Adipocyte (in vitro differentiated cells): ENCODE measurements at regions not wholly inside any gene's neighbourhood (a gene's known extent, or its start where the extent isn't known, plus 50 kb on each side); places are given as distances from the start of the nearest gene placed in this dataset.

Experiments used
- DNase-seq: peaks from one replicate; pipeline ENCODE4 v3.0.0-alpha.2; 2015; ENCODE audit warnings: low read depth
- H3K27me3 ChIP-seq: replicated peaks from 2 replicates; pipeline ENCODE4 v1.7.0; 2013; ENCODE audit warnings: mild to moderate bottlenecking, low read length, moderate library complexity; ENCODE audit not compliant: control insufficient read depth, insufficient read depth
- H3K36me3 ChIP-seq: 2 replicates; pipeline ENCODE4 v1.7.0; 2013; ENCODE audit warnings: low read length, mild to moderate bottlenecking, moderate library complexity; ENCODE audit not compliant: control insufficient read depth, insufficient read depth, severe bottlenecking
- H3K4me1 ChIP-seq: 2 replicates; pipeline ENCODE4 v1.7.0; 2013; ENCODE audit warnings: mild to moderate bottlenecking, low read length, moderate library complexity; ENCODE audit not compliant: control insufficient read depth, insufficient read depth
- H3K4me3 ChIP-seq: 2 replicates; pipeline ENCODE4 v1.7.0; 2013; ENCODE audit warnings: mild to moderate bottlenecking, low read length, moderate library complexity
- H3K9ac ChIP-seq: 2 replicates; pipeline ENCODE4 v1.7.0; 2013; ENCODE audit warnings: mild to moderate bottlenecking, low read length, moderate library complexity
- H3K9me3 ChIP-seq: 2 replicates; pipeline ENCODE4 v1.7.0; 2013; ENCODE audit warnings: mild to moderate bottlenecking, low read length, moderate library complexity; ENCODE audit not compliant: control insufficient read depth

DNA sequence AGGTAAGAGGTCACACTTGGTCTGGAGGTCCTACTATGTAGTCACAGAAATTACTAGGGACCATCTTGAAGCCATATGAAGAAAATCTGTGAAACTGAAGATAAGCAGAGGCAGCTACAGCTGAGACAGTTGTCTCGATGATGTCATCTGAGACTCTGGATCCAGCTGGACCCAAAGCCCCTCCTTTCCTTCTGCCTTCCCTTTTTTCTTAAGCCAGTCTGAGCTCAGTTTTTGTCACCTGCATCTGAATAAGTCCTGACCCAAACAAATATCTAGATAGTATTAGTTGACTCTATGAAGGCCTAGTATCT is 143.3 kb downstream of the ETS2 start:
- Histone ChIP-seq H3K36me3 (no peaks in the 10 kb centered on the region), H3K9me3 (no peaks in the 10 kb centered on the region), H3K9ac (no peak overlapping the region), H3K4me3 (no peak overlapping the region), H3K27me3 (no peaks in the 10 kb centered on the region), H3K4me1 (no peaks in the 10 kb centered on the region)
- DNase-seq, result no peak

DNA sequence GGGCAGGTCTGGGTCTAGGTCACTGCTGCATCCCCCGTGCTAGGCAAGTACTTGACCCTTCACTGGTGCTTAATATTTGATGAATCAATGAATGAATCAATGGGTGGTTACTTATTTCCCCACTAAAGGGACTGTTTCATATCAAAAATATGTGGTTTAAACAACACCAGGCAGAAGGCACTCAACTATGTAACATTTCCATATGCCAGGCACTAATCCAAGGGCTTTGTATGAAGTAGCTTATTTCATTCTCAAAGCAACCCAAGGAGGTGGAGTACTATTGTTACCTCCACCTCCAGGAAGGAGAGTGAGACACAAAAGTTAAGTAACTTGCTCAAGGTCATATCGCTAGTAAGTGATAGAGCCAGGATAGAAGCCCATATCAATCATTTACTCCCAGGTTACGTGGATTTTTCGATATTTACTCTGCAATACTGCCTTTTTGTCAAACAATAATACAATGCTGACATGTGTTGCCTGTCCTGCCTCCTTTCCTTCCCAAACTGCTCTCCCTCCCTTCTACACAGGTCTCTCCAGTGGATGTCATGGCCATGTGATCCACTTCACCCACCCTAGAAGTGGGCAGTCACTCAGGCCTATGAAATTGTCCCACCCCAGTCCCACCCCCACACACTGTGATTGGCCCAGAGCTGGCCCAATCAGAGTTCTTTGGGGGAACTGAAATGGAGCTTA is 142.8 kb downstream of the ETS2 start:
- Histone ChIP-seq H3K4me1 (no peaks in the 10 kb centered on the region), H3K27me3 (no peaks in the 10 kb centered on the region), H3K9me3 (no peaks in the 10 kb centered on the region), H3K9ac (no peak overlapping the region), H3K4me3 (no peak overlapping the region), H3K36me3 (no peaks in the 10 kb centered on the region)
- peak; percentile 57 for DNase-seq

DNA sequence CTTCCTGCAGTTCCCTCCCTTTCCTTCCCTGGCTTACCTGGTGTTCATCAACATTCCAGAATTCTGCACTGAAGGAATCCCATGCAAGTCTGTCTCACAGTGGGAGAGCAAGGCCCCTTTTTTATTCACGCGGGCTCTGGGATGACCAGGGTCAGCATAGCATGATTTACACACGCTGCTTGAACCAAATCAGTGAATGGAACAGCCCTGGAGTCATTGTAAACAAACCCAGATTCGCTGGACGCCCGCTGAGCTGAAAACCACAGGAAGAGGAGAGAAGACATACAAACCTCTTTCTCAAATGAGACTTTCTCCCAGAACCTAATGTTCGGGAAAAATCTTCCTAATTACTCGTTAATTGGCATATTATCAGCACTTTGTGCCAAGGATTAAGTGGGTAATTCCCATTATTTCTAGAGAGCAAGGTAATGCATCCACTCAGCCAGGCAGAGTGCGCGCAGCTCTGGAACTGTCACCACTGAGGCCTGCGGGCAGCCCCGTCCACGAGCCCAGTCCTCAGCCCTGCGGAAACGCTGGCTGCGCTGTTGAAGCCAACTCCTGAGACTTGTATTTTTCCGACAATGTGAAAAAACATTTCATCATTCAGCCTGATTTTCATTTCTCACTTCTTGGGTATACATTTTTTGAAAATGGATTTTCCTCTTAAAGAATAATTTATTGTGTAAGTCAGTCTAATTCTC is 140.0 kb downstream of the ETS2 start:
- H3K27me3 ChIP-seq, result peaks cover 6% of the 10 kb centered on the region
- DNase-seq, result no peak
- H3K4me3 ChIP-seq, result no peak overlapping the region
- no peaks in the 10 kb centered on the region for H3K9me3 ChIP-seq
- H3K36me3 ChIP-seq, result no peaks in the 10 kb centered on the region
- no peak overlapping the region for H3K9ac ChIP-seq
- no peaks in the 10 kb centered on the region for H3K4me1 ChIP-seq

DNA sequence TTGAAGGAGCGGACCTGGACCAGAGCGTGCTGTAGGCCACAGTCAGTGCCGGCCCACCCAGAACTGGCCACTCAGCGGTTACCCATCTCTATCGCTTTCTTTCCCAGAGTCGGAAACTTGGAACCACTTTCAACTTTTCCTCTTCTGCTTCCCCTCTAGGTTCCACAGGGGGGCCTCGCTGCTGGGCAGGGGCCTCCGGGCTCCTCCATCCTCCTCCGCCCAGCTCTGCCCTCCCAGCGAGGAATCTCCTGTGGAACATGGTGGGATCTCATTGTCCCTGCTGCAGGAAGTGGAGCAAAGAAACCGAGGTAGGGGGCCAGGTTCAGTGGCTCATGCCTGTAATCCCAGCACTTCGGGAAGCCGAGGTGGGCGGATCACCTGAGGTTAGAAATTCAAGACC is 139.2 kb downstream of the ETS2 start:
- H3K4me3 ChIP-seq, result no peak overlapping the region
- no peaks in the 10 kb centered on the region for H3K4me1 ChIP-seq
- no peaks in the 10 kb centered on the region for H3K36me3 ChIP-seq
- no peak for DNase-seq
- H3K9ac ChIP-seq, result no peak overlapping the region
- no peaks in the 10 kb centered on the region for H3K9me3 ChIP-seq
- H3K27me3 ChIP-seq, result peaks cover 6% of the 10 kb centered on the region

DNA sequence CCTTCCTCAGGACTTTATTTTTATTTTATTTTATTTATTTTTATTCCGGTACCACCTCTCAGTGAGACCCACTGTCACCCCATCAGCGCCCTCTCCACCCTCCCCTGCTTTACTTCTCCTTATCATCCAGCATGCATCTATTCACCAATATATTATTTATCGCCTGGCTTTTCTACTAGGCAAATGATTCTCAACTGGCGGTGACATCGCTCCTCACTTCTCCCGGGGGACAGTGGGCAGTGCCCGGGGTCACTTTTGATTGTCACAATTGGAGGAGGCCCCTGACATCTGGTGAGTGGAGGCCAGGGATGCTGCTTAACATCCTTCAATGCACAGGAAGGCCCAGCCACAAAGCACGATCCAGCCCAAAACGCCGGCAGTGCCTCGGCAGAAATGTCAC is 138.7 kb downstream of the ETS2 start:
- Histone ChIP-seq H3K9me3 (no peaks in the 10 kb centered on the region), H3K9ac (no peak overlapping the region), H3K4me1 (no peaks in the 10 kb centered on the region), H3K4me3 (no peak overlapping the region), H3K27me3 (peaks cover 6% of the 10 kb centered on the region), H3K36me3 (no peaks in the 10 kb centered on the region)
- no peak for DNase-seq

DNA sequence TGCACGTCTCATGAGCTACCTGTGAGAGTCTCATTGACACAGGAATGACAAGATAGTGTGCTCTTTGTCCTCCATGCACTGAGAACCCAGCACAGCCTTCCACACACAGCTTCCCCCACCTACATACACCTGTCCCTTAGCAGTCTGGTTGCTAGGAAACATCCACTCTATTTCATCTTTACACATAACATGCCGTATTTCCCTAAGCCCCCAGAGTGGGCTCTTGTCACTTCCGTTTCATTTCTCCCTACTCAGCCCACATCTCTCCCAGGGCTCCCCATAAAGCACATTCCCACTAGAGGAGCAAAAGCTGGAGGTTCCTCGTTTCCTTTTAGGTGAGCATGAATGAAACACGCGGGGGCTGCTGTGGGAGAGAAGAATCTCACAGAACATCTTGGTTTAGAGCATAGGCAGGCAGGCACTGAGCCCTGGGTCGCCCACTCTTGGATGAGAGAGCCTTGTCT is 137.1 kb downstream of the ETS2 start:
- Histone ChIP-seq H3K4me3 (no peak overlapping the region), H3K36me3 (no peaks in the 10 kb centered on the region)

DNA sequence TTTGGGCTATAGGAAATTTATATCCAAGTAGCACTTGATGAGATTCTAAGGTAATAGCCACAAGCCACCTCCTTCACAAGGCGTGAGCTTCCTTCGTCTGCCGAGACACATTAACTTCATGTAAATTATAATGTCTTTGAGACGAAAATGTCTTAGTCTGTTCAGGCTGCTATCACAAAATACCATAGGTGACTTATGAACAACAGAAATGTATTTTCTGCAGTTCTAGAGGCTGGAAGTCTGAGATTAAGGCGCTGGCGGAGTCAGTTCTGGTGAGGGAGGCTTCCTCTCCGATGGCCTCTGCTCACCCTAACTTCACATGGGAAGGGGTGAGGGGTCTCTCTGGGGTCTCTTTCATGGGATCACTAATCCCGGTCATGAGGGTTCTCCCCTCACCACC is 133.0 kb downstream of the ETS2 start:
- Histone ChIP-seq H3K4me3 (no peak overlapping the region), H3K9me3 (no peaks in the 10 kb centered on the region), H3K27me3 (peaks cover 12% of the 10 kb centered on the region), H3K4me1 (no peaks in the 10 kb centered on the region), H3K36me3 (no peaks in the 10 kb centered on the region), H3K9ac (no peak overlapping the region)
- DNase-seq, result no peak

More for the DNA sequence above, 137.1 kb downstream of the ETS2 start:
- Histone ChIP-seq H3K9ac (no peak overlapping the region), H3K9me3 (no peaks in the 10 kb centered on the region), H3K27me3 (peaks cover 6% of the 10 kb centered on the region), H3K4me1 (no peaks in the 10 kb centered on the region)
- no peak for DNase-seq

DNA sequence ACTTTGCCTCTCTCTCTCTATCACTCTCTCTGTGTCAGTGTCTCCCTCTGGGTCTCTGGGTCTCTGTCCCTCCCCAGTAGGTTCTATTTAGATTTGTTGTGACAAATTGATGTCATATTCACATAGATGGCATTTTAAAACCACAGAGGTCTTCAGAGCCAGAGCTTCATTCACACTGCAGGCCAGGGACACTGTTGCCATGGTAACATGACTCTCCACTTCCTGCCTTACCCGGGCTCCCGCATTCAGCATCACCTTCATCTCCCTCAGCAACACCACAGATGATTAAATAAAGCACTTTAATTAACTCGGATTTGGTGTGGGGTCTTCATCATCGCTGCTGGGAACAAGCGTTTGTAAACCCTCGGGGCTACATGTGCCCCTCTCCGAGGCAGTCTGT is 132.6 kb downstream of the ETS2 start:
- DNase-seq, result no peak
- H3K36me3 ChIP-seq, result no peaks in the 10 kb centered on the region
- H3K4me1 ChIP-seq, result no peaks in the 10 kb centered on the region
- no peaks in the 10 kb centered on the region for H3K9me3 ChIP-seq
- H3K9ac ChIP-seq, result no peak overlapping the region
- peaks cover 12% of the 10 kb centered on the region for H3K27me3 ChIP-seq
- H3K4me3 ChIP-seq, result no peak overlapping the region

DNA sequence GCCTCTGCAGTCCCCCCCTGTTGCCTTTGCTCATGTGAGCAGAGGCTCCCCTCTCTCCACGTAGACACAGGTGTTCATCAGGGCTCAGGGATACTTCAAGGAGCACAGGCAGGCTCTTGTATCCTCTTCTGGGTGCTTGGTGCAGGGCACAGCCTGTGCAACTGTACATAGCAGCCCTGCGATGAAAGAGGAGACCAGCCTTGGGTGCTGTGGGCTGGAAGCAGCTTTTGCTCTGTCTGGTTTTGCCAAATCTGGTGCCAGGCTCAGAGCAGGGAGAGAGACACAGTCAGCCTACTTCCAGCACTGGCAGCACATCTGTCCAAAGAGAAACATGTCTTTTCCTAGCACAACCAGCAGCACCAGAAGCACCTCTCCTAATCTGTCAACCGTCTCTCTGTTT is 132.1 kb downstream of the ETS2 start:
- no peaks in the 10 kb centered on the region for H3K9me3 ChIP-seq
- no peaks in the 10 kb centered on the region for H3K36me3 ChIP-seq
- DNase-seq, result no peak
- H3K9ac ChIP-seq, result no peak overlapping the region
- H3K4me3 ChIP-seq, result no peak overlapping the region
- H3K27me3 ChIP-seq, result peaks cover 12% of the 10 kb centered on the region
- no peaks in the 10 kb centered on the region for H3K4me1 ChIP-seq

DNA sequence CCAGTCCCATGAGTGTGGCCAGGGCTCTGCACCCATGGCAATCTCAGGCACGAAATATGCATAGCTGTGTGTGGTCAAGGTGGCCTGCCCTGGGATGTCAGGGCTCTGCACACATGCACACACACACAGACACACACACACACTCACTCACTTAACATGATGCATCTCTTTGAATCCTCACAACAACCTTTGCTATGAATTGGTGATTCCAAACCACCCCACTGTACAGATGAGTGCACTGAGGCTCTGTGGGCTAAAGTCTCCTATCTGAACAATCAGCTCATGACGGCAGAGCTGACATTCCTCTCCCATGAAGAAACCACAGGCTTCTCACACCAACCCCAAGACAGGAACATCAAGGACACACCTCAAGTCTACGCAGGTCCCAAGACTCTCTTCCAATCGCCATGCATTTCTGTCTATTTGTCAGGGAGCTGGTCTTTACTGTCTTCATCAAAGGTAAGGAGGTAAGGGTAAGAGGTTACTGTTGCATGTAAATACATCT is 131.6 kb downstream of the ETS2 start:
- Histone ChIP-seq H3K4me3 (no peak overlapping the region), H3K9ac (no peak overlapping the region), H3K9me3 (no peaks in the 10 kb centered on the region), H3K36me3 (no peaks in the 10 kb centered on the region), H3K27me3 (peaks cover 10% of the 10 kb centered on the region), H3K4me1 (no peaks in the 10 kb centered on the region)
- no peak for DNase-seq

DNA sequence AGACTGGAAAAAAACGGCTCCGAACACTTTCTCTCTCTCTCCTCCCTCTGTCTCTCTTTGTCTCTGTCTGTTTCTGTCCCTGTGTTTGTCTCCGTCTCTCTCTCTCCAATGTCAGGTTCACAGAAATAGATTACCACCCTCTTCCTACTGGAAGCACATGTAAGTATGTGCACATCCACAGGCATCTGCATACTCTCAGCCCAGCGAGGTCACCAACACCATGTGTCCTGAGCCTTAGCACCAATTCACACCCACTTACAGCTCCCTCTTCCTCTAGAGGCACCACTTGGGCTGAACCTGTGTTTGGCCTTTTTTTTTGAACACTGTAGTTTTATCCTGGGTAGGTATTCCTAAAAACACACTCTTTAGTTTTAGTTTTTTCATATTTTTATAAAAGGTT is 130.5 kb downstream of the ETS2 start:
- Histone ChIP-seq H3K36me3 (no peaks in the 10 kb centered on the region), H3K4me3 (no peak overlapping the region), H3K4me1 (peaks cover 4% of the 10 kb centered on the region), H3K9me3 (no peaks in the 10 kb centered on the region), H3K9ac (no peak overlapping the region), H3K27me3 (peaks cover 7% of the 10 kb centered on the region)
- no peak for DNase-seq
